Epithelial cell of prostate (primary cell): ENCODE measurements at regions not wholly inside any gene's neighbourhood (a gene's known extent, or its start where the extent isn't known, plus 50 kb on each side); places are given as distances from the start of the nearest gene placed in this dataset.

Source experiments
- DNase-seq: peaks from one replicate; pipeline ENCODE4 v3.0.0-alpha.2; 2011; ENCODE audit warnings: low read depth, low spot score
- H3K27ac ChIP-seq: fragments of 450-650 bp; 2 replicates; pipeline ENCODE4 v1.5.1; 2017; ENCODE audit warnings: mild to moderate bottlenecking

- H3K27ac ChIP-seq = no peak overlapping the region
- no peak for DNase-seq
Observed at GRCh38 chr10:111543854-111544253, 467.0 kb downstream of the ADRA2A start.

- no peak overlapping the region for H3K27ac ChIP-seq
- DNase-seq = no peak
Observed at GRCh38 chr10:111545861-111546605, 469.2 kb downstream of the ADRA2A start.

GRCh38 chr10:111548084-111548726 is 471.4 kb downstream of the ADRA2A start:
- no peak overlapping the region for H3K27ac ChIP-seq
- DNase-seq = no peak

GRCh38 chr10:111551001-111551400 is 474.2 kb downstream of the ADRA2A start:
- H3K27ac ChIP-seq = no peak overlapping the region
- DNase-seq = no peak

- H3K27ac ChIP-seq = no peak overlapping the region
- no peak for DNase-seq
Observed at GRCh38 chr10:111556666-111557065, 479.8 kb downstream of the ADRA2A start.

GRCh38 chr10:111558211-111558610 is 481.4 kb downstream of the ADRA2A start:
- DNase-seq = no peak

GRCh38 chr10:111560027-111560426 is 483.2 kb downstream of the ADRA2A start:
- no peak for DNase-seq

More at GRCh38 chr10:111558211-111558610, 481.4 kb downstream of the ADRA2A start:
- no peak overlapping the region for H3K27ac ChIP-seq

GRCh38 chr10:111561124-111561523 is 484.3 kb downstream of the ADRA2A start:
- DNase-seq = no peak
- H3K27ac ChIP-seq = no peak overlapping the region

More at GRCh38 chr10:111560027-111560426, 483.2 kb downstream of the ADRA2A start:
- H3K27ac ChIP-seq = no peak overlapping the region

GRCh38 chr10:111565542-111565941 is 488.7 kb downstream of the ADRA2A start:
- DNase-seq = no peak

GRCh38 chr10:111578076-111578475 is 501.2 kb downstream of the ADRA2A start:
- no peak for DNase-seq
- no peak overlapping the region for H3K27ac ChIP-seq

More at GRCh38 chr10:111565542-111565941, 488.7 kb downstream of the ADRA2A start:
- no peak overlapping the region for H3K27ac ChIP-seq

GRCh38 chr10:111579473-111579872 is 502.6 kb downstream of the ADRA2A start:
- DNase-seq = no peak
- no peak overlapping the region for H3K27ac ChIP-seq

GRCh38 chr10:111590703-111591102 is 513.9 kb downstream of the ADRA2A start:
- no peak overlapping the region for H3K27ac ChIP-seq
- DNase-seq = no peak

- DNase-seq = no peak
Observed at GRCh38 chr10:111593578-111593977, 516.7 kb downstream of the ADRA2A start.

GRCh38 chr10:111595173-111595572 is 518.3 kb downstream of the ADRA2A start:
- no peak overlapping the region for H3K27ac ChIP-seq
- no peak for DNase-seq

More at GRCh38 chr10:111593578-111593977, 516.7 kb downstream of the ADRA2A start:
- H3K27ac ChIP-seq = peak overlapping the region; percentile 27

GRCh38 chr10:111598433-111599059 is 521.7 kb downstream of the ADRA2A start:
- H3K27ac ChIP-seq = no peak overlapping the region
- DNase-seq = no peak

GRCh38 chr10:111599943-111600342 is 523.1 kb downstream of the ADRA2A start:
- DNase-seq = no peak
- no peak overlapping the region for H3K27ac ChIP-seq

- DNase-seq = no peak
Observed at GRCh38 chr10:111600772-111601171, 523.9 kb downstream of the ADRA2A start.

GRCh38 chr10:111612273-111612672 is 535.4 kb downstream of the ADRA2A start:
- DNase-seq = no peak
- no peak overlapping the region for H3K27ac ChIP-seq

More at GRCh38 chr10:111600772-111601171, 523.9 kb downstream of the ADRA2A start:
- H3K27ac ChIP-seq = no peak overlapping the region

GRCh38 chr10:111634191-111634590 is 549.4 kb downstream of the GPAM start:
- DNase-seq = no peak
- no peak overlapping the region for H3K27ac ChIP-seq

GRCh38 chr10:111646021-111646420 is 537.5 kb downstream of the GPAM start:
- H3K27ac ChIP-seq = no peak overlapping the region
- no peak for DNase-seq

GRCh38 chr10:111648046-111648445 is 535.5 kb downstream of the GPAM start:
- H3K27ac ChIP-seq = no peak overlapping the region
- DNase-seq = no peak
